ENCODE measurements at regions not wholly inside any gene's neighbourhood (a gene's known extent, or its start where the extent isn't known, plus 50 kb on each side); places are given as distances from the start of the nearest gene placed in this dataset.

DNA sequence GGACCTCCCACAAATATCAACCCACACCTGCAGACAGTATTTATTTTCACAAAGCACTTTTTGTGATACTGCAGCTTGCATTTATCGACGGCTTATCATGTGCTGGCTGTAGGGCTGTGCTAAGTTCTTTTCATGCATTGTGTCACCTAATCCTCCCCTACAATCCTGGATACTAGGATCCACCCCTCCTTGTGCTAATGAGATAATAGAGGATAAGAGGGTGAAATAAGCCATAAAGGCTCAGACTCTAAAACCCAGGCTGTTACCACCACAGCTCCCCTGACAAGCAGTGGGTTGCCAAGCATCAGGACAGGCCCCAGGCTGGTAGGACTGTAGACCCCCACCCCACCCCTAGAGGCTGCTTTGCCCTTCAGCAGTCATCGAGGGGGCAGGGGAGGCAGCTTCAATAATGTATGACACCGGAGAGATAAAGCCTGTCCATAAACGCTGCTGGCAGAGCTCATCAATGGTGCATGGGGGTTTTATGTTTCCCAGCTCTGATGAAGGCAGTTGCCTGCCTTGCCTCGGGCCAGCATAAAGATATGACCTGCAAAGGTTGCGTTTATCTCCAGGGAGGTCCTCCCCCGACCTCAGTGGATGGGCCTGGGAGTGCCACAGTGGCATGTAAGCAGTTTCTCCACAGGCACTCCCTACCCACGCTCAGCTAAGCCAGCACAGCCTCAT is 73.9 kb upstream of the C16orf82 start:
- DNase-seq (ENCODE audit: low spot score) (no peak), ATAC-seq (no peak; the same call in 2 of the 3 replicates), FAIRE-seq (no peak)
- H3K27ac ChIP-seq (ENCODE audit: extremely low read length, insufficient read depth, low read length), result no peak overlapping the region
- peaks cover 0 to 14% of the 10 kb centered on the region in 2 experiments; a peak in 3 of 5 replicates for H3K27me3 ChIP-seq (ENCODE audit: control insufficient read depth in 1 of 2, insufficient read depth in 2 of 2, low read length in 2 of 2)
- POLR2A ChIA-PET, result no interaction called here
- TF ChIP-seq MED1 (CRISPR knock-in tag; IDR thresholded peaks at IDR 0.05), result no peak
- no peak for TF ChIP-seq ELF4 (CRISPR knock-in tag; IDR thresholded peaks at IDR 0.05; ENCODE audit: borderline replicate concordance)
- TF ChIP-seq ZNF709 (CRISPR knock-in tag; IDR thresholded peaks at IDR 0.05), result no peak
- no peak for TF ChIP-seq JUNB (CRISPR knock-in tag; IDR thresholded peaks at IDR 0.05; ENCODE audit: borderline replicate concordance)
- TF ChIP-seq, protein P1, sequence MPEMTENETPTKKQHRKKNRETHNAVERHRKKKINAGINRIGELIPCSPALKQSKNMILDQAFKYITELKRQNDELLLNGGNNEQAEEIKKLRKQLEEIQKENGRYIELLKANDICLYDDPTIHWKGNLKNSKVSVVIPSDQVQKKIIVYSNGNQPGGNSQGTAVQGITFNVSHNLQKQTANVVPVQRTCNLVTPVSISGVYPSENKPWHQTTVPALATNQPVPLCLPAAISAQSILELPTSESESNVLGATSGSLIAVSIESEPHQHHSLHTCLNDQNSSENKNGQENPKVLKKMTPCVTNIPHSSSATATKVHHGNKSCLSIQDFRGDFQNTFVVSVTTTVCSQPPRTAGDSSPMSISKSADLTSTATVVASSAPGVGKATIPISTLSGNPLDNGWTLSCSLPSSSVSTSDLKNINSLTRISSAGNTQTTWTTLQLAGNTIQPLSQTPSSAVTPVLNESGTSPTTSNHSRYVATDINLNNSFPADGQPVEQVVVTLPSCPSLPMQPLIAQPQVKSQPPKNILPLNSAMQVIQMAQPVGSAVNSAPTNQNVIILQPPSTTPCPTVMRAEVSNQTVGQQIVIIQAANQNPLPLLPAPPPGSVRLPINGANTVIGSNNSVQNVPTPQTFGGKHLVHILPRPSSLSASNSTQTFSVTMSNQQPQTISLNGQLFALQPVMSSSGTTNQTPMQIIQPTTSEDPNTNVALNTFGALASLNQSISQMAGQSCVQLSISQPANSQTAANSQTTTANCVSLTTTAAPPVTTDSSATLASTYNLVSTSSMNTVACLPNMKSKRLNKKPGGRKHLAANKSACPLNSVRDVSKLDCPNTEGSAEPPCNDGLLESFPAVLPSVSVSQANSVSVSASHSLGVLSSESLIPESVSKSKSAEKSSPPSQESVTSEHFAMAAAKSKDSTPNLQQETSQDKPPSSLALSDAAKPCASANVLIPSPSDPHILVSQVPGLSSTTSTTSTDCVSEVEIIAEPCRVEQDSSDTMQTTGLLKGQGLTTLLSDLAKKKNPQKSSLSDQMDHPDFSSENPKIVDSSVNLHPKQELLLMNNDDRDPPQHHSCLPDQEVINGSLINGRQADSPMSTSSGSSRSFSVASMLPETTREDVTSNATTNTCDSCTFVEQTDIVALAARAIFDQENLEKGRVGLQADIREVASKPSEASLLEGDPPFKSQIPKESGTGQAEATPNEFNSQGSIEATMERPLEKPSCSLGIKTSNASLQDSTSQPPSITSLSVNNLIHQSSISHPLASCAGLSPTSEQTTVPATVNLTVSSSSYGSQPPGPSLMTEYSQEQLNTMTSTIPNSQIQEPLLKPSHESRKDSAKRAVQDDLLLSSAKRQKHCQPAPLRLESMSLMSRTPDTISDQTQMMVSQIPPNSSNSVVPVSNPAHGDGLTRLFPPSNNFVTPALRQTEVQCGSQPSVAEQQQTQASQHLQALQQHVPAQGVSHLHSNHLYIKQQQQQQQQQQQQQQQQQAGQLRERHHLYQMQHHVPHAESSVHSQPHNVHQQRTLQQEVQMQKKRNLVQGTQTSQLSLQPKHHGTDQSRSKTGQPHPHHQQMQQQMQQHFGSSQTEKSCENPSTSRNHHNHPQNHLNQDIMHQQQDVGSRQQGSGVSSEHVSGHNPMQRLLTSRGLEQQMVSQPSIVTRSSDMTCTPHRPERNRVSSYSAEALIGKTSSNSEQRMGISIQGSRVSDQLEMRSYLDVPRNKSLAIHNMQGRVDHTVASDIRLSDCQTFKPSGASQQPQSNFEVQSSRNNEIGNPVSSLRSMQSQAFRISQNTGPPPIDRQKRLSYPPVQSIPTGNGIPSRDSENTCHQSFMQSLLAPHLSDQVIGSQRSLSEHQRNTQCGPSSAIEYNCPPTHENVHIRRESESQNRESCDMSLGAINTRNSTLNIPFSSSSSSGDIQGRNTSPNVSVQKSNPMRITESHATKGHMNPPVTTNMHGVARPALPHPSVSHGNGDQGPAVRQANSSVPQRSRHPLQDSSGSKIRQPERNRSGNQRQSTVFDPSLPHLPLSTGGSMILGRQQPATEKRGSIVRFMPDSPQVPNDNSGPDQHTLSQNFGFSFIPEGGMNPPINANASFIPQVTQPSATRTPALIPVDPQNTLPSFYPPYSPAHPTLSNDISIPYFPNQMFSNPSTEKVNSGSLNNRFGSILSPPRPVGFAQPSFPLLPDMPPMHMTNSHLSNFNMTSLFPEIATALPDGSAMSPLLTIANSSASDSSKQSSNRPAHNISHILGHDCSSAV (CRISPR knock-in tag; IDR thresholded peaks at IDR 0.05; ENCODE audit: borderline replicate concordance), result no peak
- TF ChIP-seq GZF1 (CRISPR knock-in tag; IDR thresholded peaks at IDR 0.05), result no peak
- TF ChIP-seq, protein P2, sequence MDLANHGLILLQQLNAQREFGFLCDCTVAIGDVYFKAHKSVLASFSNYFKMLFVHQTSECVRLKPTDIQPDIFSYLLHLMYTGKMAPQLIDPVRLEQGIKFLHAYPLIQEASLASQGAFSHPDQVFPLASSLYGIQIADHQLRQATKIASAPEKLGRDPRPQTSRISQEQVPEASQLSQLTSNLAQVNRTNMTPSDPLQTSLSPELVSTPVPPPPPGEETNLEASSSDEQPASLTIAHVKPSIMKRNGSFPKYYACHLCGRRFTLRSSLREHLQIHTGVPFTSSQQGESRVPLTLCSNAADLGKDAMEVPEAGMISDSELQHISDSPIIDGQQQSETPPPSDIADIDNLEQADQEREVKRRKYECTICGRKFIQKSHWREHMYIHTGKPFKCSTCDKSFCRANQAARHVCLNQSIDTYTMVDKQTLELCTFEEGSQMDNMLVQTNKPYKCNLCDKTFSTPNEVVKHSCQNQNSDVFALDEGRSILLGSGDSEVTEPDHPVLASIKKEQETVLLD (CRISPR knock-in tag; IDR thresholded peaks at IDR 0.05; ENCODE audit: low read depth), result no peak
- TF ChIP-seq, protein P3, sequence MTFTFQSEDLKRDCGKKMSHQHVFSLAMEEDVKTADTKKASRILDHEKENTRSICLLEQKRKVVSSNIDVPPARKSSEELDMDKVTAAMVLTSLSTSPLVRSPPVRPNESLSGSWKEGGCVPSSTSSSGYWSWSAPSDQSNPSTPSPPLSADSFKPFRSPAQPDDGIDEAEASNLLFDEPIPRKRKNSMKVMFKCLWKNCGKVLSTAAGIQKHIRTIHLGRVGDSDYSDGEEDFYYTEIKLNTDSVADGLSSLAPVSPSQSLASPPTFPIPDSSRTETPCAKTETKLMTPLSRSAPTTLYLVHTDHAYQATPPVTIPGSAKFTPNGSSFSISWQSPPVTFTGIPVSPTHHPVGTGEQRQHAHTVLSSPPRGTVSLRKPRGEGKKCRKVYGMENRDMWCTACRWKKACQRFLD (CRISPR knock-in tag; IDR thresholded peaks at IDR 0.05; ENCODE audit: borderline replicate concordance), result no peak
- TF ChIP-seq RARG (CRISPR knock-in tag; IDR thresholded peaks at IDR 0.05; ENCODE audit: low read depth), result no peak
- no peak for TF ChIP-seq ISL2 (CRISPR knock-in tag; IDR thresholded peaks at IDR 0.05)
- no peak for TF ChIP-seq PCBP2 (optimal IDR thresholded peaks at IDR 0.05; ENCODE audit: low read depth, low read length, poor library complexity, severe bottlenecking)
- TF ChIP-seq NR2F6 (IDR thresholded peaks at IDR 0.05), result no peak
- TF ChIP-seq NR2F6 (CRISPR knock-in tag; IDR thresholded peaks at IDR 0.05), result no peak
- TF ChIP-seq KDM5A (IDR thresholded peaks at IDR 0.05; ENCODE audit: borderline replicate concordance, low read length), result no peak
- no peak for TF ChIP-seq ZNF446 (CRISPR knock-in tag; IDR thresholded peaks at IDR 0.05)
- no peak overlapping the region for H2AFZ ChIP-seq (ENCODE audit: low read length)
- intact Hi-C loops (cut with micrococcal nuclease; ENCODE audit: unreplicated experiment) (no loop called here), in situ Hi-C loops (cut with HindIII; ENCODE audit: extremely low pct_ligation_motif_present, low pct_unique_long_range_greater_than_20kb) (no loop called here)
- CTCF ChIA-PET (ENCODE audit: low intra/inter-chr PET ratio, low total read pairs), result no interaction called here
- no peaks in the 10 kb centered on the region for H3K79me2 ChIP-seq (ENCODE audit: insufficient read depth, low read length)
- no peaks in the 10 kb centered on the region for H3K9me3 ChIP-seq (ENCODE audit: low read length)
- no peak overlapping the region for H3K4me2 ChIP-seq (ENCODE audit: low read depth, low read length)
- no TSS peak for BruUV-seq (replicated peaks)
- no peak overlapping the region for H3K9ac ChIP-seq (ENCODE audit: insufficient read depth, low read depth, low read length)
- no peaks in the 10 kb centered on the region for H3K4me1 ChIP-seq (ENCODE audit: insufficient read depth, low read length)
- H4K20me1 ChIP-seq (ENCODE audit: insufficient read depth, low read length), result no peaks in the 10 kb centered on the region
- no peak overlapping the region for H3K4me3 ChIP-seq (replicated peaks in 1 of 3; ENCODE audit: insufficient read depth in 1 of 3, low read depth in 2 of 3, low read length in 3 of 3)
- no peaks in the 10 kb centered on the region for H3K36me3 ChIP-seq (replicated peaks in 1 of 2; ENCODE audit: control insufficient read depth in 1 of 2, insufficient read depth in 2 of 2, low read length in 2 of 2)
- 7% methylated on average over 7 of the region's 9 CpGs for WGBS (ENCODE audit: low lambda C conversion rate)

Measured in HepG2 (cell line).